Loucy (cell line): ENCODE measurements at regions not wholly inside any gene's neighbourhood (a gene's known extent, or its start where the extent isn't known, plus 50 kb on each side); places are given as distances from the start of the nearest gene placed in this dataset.

ENCODE experiments used
- EZH2phosphoT487 ChIP-seq: fragments of 200-600 bp; IDR thresholded peaks from 2 replicates; pipeline ENCODE4 v1.6.1; 2018; ENCODE audit warnings: antibody characterized with exemption, mild to moderate bottlenecking, moderate library complexity, borderline replicate concordance
- TF ChIP-seq, protein P1 (sequence below): fragments of 200-600 bp; sonication (generic); conservative IDR thresholded peaks from 2 replicates; pipeline ENCODE4 v1.5.1; 2014; ENCODE audit warnings: mild to moderate bottlenecking, antibody characterized with exemption, low read length

DNA sequence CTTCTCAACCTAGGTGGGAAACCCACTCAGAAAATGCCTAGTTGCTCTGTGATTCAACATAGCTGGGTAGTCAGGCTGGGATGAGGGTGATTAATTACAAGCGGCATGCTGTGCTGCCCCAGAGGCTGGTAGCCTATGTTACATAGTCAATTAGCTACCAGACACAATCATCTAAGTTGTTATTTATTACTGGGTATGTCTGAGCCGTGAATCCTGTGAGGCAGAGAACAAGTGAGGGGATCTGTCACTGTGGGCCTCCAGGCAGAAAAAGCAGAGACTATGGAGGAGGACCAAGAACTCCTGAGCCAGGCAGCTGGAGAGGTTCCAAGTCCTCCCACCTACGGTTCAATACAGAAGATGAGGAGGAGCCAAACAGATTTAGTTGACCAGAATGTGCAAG is 186.6 kb upstream of the BDNF start:
- TF ChIP-seq, protein P1, sequence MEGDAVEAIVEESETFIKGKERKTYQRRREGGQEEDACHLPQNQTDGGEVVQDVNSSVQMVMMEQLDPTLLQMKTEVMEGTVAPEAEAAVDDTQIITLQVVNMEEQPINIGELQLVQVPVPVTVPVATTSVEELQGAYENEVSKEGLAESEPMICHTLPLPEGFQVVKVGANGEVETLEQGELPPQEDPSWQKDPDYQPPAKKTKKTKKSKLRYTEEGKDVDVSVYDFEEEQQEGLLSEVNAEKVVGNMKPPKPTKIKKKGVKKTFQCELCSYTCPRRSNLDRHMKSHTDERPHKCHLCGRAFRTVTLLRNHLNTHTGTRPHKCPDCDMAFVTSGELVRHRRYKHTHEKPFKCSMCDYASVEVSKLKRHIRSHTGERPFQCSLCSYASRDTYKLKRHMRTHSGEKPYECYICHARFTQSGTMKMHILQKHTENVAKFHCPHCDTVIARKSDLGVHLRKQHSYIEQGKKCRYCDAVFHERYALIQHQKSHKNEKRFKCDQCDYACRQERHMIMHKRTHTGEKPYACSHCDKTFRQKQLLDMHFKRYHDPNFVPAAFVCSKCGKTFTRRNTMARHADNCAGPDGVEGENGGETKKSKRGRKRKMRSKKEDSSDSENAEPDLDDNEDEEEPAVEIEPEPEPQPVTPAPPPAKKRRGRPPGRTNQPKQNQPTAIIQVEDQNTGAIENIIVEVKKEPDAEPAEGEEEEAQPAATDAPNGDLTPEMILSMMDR, result no peak
- TF ChIP-seq EZH2phosphoT487, result no peak
